HCT116 (cell line): ENCODE measurements at regions not wholly inside any gene's neighbourhood (a gene's known extent, or its start where the extent isn't known, plus 50 kb on each side); places are given as distances from the start of the nearest gene placed in this dataset.

Experiments
- ATAC-seq: fragments of 200-7000 bp; cut with Tn5 transposase; 2 replicates; pipeline ENCODE4 v1.9.1; 2020; ENCODE audit warnings: mild to moderate bottlenecking, moderate library complexity
- BruUV-seq: library from RNA; stranded (reverse); fragments of 400-500 nt; replicated peaks from 2 replicates; lab custom pipeline; 2021; lab: Mats Ljungman, UMichigan
- CTCF ChIA-PET: fragments of 300-600 bp; sonication (Branson Sonifier 250); formaldehyde crosslinking; loops from one replicate; lab custom pipeline; 2021; ENCODE audit warnings: antibody characterized with exemption; lab: Charles Lee
- POLR2A ChIA-PET: fragments of 300-600, 350-600 bp; sonication (Branson Sonifier 250); formaldehyde crosslinking; loops from one replicate; lab custom pipeline; 2021; ENCODE audit warnings: antibody characterized with exemption; lab: Charles Lee
- RAD21 ChIA-PET, 2 experiments: fragments of 300-600 bp; sonication (Branson Sonifier 250); formaldehyde crosslinking; loops; one replicate each; lab custom pipeline; 2023; ENCODE audit warnings: low total read pairs in 2 of 2; ENCODE audit not compliant: uncharacterized antibody in 2 of 2, unreplicated experiment in 2 of 2, low non-redundant PET in 1 of 2; lab: Charles Lee
- DNase-seq: peaks from one replicate; pipeline ENCODE4 v3.0.0-alpha.2; 2010; ENCODE audit warnings: low read depth, low spot score
- H2AFZ ChIP-seq: fragments of 200-600 bp; shearing (Covaris generic), sonication (generic); 2 replicates; pipeline ENCODE4 v1.6.1; 2017; ENCODE audit warnings: low read depth, mixed run types, mixed read lengths, antibody characterized with exemption, low read length; ENCODE audit not compliant: poor library complexity, severe bottlenecking
- H3K27ac ChIP-seq: 2 replicates; pipeline ENCODE4 v1.5.1; 2012; ENCODE audit warnings: low read depth, low read length
- H3K27me3 ChIP-seq: fragments of 200-600 bp; sonication (generic); 2 replicates; pipeline ENCODE4 v1.6.1; 2016; ENCODE audit warnings: mixed run types, low read length, mixed read lengths; ENCODE audit not compliant: insufficient read depth
- H3K36me3 ChIP-seq, 2 experiments: fragments of 200-500 bp in 1 of 2; fragments of 200-600 bp in 1 of 2; sonication (Bioruptor generic) in 1 of 2; sonication (generic) in 1 of 2; 2 replicates each; pipeline versions ENCODE4 v1.5.1 to v1.6.1; 2014 to 2016; ENCODE audit warnings: low read length in 2 of 2, inconsistent platforms in 1 of 2, mixed read lengths in 1 of 2, mixed run types in 1 of 2; ENCODE audit not compliant: insufficient read depth in 2 of 2, control insufficient read depth in 1 of 2
- H3K4me1 ChIP-seq, 2 experiments: fragments of 200-600 bp in 1 of 2; sonication (generic) in 1 of 2; 2 replicates each; pipeline versions ENCODE4 v1.5.1 to v1.6.1; 2012 to 2017; ENCODE audit warnings: low read length in 2 of 2, inconsistent platforms in 1 of 2, mild to moderate bottlenecking in 1 of 2, mixed read lengths in 1 of 2, mixed run types in 1 of 2, moderate library complexity in 1 of 2; ENCODE audit not compliant: insufficient read depth in 2 of 2, control insufficient read depth in 1 of 2
- H3K4me2 ChIP-seq: fragments of 200-600 bp; sonication (generic); 2 replicates; pipeline ENCODE4 v1.6.1; 2017; ENCODE audit warnings: mixed run types, low read length, mixed read lengths
- H3K4me3 ChIP-seq, 2 experiments: fragments of 200-600 bp in 1 of 2; sonication (generic) in 1 of 2; replicated peaks in 1 of 2; 2 replicates each; pipeline ENCODE4 v1.5.1; 2011 to 2016; ENCODE audit warnings: low read length in 2 of 2, control low read depth in 1 of 2, low read depth in 1 of 2, mild to moderate bottlenecking in 1 of 2, mixed read lengths in 1 of 2, mixed run types in 1 of 2
- H3K79me2 ChIP-seq: fragments of 200-600 bp; sonication (generic); 2 replicates; pipeline ENCODE4 v1.6.1; 2017; ENCODE audit warnings: mild to moderate bottlenecking, mixed run types, low read length, moderate library complexity, mixed read lengths; ENCODE audit not compliant: insufficient read depth
- H3K9ac ChIP-seq: fragments of 200-600 bp; sonication (generic); 2 replicates; pipeline ENCODE4 v1.6.1; 2016; ENCODE audit warnings: low read length, mixed read lengths
- H3K9me2 ChIP-seq: fragments of 200-600 bp; sonication (generic), shearing (Covaris generic); 2 replicates; pipeline ENCODE4 v1.6.1; 2017; ENCODE audit warnings: mixed run types, mild to moderate bottlenecking, moderate library complexity; ENCODE audit not compliant: insufficient read depth
- H3K9me3 ChIP-seq, 2 experiments: fragments of 200-500 bp in 1 of 2; fragments of 200-600 bp in 1 of 2; sonication (Bioruptor generic) in 1 of 2; sonication (generic) in 1 of 2; 2 replicates each; pipeline ENCODE4 v1.6.1; 2014 to 2017; ENCODE audit warnings: low read length in 2 of 2, mixed read lengths in 2 of 2, inconsistent platforms in 1 of 2, low read depth in 1 of 2, mild to moderate bottlenecking in 1 of 2, mixed run types in 1 of 2, moderate library complexity in 1 of 2; ENCODE audit not compliant: control insufficient read depth in 1 of 2, insufficient read depth in 1 of 2
- H4K20me1 ChIP-seq: fragments of 200-600 bp; sonication (generic), shearing (Covaris generic); 2 replicates; pipeline ENCODE4 v1.6.1; 2017; ENCODE audit warnings: mixed run types, mild to moderate bottlenecking, moderate library complexity; ENCODE audit not compliant: insufficient read depth
- CEBPB ChIP-seq: IDR thresholded peaks from 2 replicates; pipeline ENCODE4 v1.6.1; 2012; ENCODE audit warnings: low read depth
- EGR1 ChIP-seq: IDR thresholded peaks from 2 replicates; pipeline ENCODE4 v1.6.1; 2012; ENCODE audit warnings: low read depth
- ELF1 ChIP-seq: IDR thresholded peaks from 2 replicates; pipeline ENCODE4 v1.6.1; 2012; ENCODE audit warnings: low read depth, borderline replicate concordance
- EZH2phosphoT487 ChIP-seq: fragments of 200-600 bp; IDR thresholded peaks from 2 replicates; pipeline ENCODE4 v1.6.1; 2018; ENCODE audit warnings: antibody characterized with exemption, borderline replicate concordance
- POLR2A ChIP-seq: IDR thresholded peaks from 2 replicates; pipeline ENCODE4 v1.7.0; 2011; ENCODE audit warnings: borderline replicate concordance; ENCODE audit not compliant: insufficient read depth, insufficient read length; ENCODE audit errors: extremely low read depth
- SP1 ChIP-seq: IDR thresholded peaks from 2 replicates; pipeline ENCODE4 v1.6.1; 2012; ENCODE audit warnings: low read depth
- ZNF274 ChIP-seq: fragments of 200-500 bp; sonication (Bioruptor generic); IDR thresholded peaks from 2 replicates; pipeline ENCODE4 v1.6.1; 2014; ENCODE audit warnings: mild to moderate bottlenecking, low read depth, low read length, inconsistent platforms
- intact Hi-C: fragments of 100-400 bp; cut with micrococcal nuclease; formaldehyde crosslinking; loops from 2 replicates; pipeline ENCODE4 v1.10.0; 2022

DNA sequence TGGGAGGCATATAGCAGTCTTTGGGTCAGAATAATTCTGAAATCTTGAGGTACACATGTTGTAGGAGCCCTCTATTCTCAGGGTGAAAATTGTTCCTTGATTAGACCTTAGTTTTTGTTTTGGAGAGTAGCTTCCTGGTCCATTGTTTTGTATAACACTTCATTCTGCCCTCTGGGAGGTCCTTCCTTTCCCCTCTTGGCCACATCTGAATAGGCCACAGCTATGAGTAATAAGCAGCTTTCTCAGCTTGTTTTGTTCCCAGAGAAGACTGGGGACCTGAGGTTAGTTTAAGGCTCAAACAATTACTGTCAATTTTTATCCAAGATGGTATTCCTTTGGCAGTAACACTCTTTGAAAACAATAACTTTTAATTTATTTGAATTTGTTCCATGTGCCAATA lies 72.6 kb upstream of the NOL4 start:
- TF ChIP-seq SP1 (no peak), EZH2phosphoT487 (no peak), EGR1 (no peak), POLR2A (no peak), ELF1 (no peak), ZNF274 (no peak)
- H3K36me3 ChIP-seq = no peaks in the 10 kb centered on the region
- H3K4me2 ChIP-seq = no peak overlapping the region
- ATAC-seq = no peak
- no peak overlapping the region for H2AFZ ChIP-seq
- POLR2A ChIA-PET = no interaction called here
- H3K9me2 ChIP-seq = no peaks in the 10 kb centered on the region
- no peaks in the 10 kb centered on the region for H4K20me1 ChIP-seq
- no peaks in the 10 kb centered on the region for H3K79me2 ChIP-seq
- DNase-seq = no peak
- peaks cover 13 to 19% of the 10 kb centered on the region in 2 experiments; a peak in 2 of 4 replicates for H3K9me3 ChIP-seq
- H3K27me3 ChIP-seq = no peaks in the 10 kb centered on the region
- H3K4me1 ChIP-seq = no peaks in the 10 kb centered on the region
- no peak overlapping the region for H3K4me3 ChIP-seq
- no TSS peak for BruUV-seq
- RAD21 ChIA-PET = no interaction called here
- intact Hi-C loops = no loop called here
- CTCF ChIA-PET = no interaction called here
- H3K27ac ChIP-seq = no peak overlapping the region
- no peak overlapping the region for H3K9ac ChIP-seq

DNA sequence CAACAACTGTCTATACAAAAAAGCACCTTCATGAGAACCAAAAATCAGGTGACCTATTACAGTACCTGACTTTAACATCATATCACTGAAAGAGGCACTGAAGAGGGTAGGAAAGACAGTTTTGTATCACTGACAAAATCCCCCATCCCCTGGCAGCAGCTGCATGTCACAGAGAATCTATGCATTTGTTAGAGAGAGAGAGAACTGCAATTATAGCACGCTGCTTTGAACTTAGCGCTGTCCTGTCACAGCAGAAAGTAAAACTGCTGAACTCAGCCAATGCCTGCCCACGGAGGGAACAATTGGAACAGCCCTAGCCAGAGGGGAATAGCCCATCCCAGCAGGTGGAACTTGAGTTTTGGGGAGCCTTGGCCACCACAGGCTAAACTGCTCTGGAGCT lies 75.1 kb upstream of the NOL4 start:
- intact Hi-C loops = no loop called here
- ChIA-PET CTCF (no interaction called here), POLR2A (no interaction called here), RAD21 (no interaction called here)
- no peaks in the 10 kb centered on the region for H4K20me1 ChIP-seq
- no peaks in the 10 kb centered on the region for H3K4me1 ChIP-seq
- peaks cover 13 to 19% of the 10 kb centered on the region in 2 experiments; a peak in 2 of 4 replicates for H3K9me3 ChIP-seq
- no peaks in the 10 kb centered on the region for H3K36me3 ChIP-seq
- H3K79me2 ChIP-seq = no peaks in the 10 kb centered on the region
- no peak overlapping the region for H2AFZ ChIP-seq
- ATAC-seq = no peak
- no TSS peak for BruUV-seq
- no peak overlapping the region for H3K9ac ChIP-seq
- DNase-seq = no peak
- no peaks in the 10 kb centered on the region for H3K9me2 ChIP-seq
- no peak overlapping the region for H3K4me2 ChIP-seq
- no peak overlapping the region for H3K4me3 ChIP-seq
- no peak for TF ChIP-seq CEBPB
- TF ChIP-seq, all 23 proteins: peak for 0
- H3K27ac ChIP-seq = no peak overlapping the region
- H3K27me3 ChIP-seq = no peaks in the 10 kb centered on the region
